Stomach (tissue), 4 donors: ENCODE measurements at regions not wholly inside any gene's neighbourhood (a gene's known extent, or its start where the extent isn't known, plus 50 kb on each side); places are given as distances from the start of the nearest gene placed in this dataset.

Source experiments
- EP300 ChIP-seq: sonication (generic); formaldehyde crosslinking; IDR thresholded peaks from one replicate; pipeline ENCODE4 v1.6.1; 2017; ENCODE audit warnings: antibody characterized with exemption
- POLR2A ChIP-seq, 4 donors: fragments of 450-650 bp; IDR thresholded peaks; one replicate each; pipeline ENCODE4 v1.6.1; 2016; ENCODE audit warnings: antibody characterized with exemption in 4 of 4, control low read depth in 2 of 4, mild to moderate bottlenecking in 1 of 4, moderate library complexity in 1 of 4
- POLR2AphosphoS5 ChIP-seq, 3 donors: sonication (generic); formaldehyde crosslinking; IDR thresholded peaks; one replicate each; pipeline ENCODE4 v1.6.1; 2016; ENCODE audit warnings: antibody characterized with exemption in 3 of 3
- TF ChIP-seq, protein P1 (sequence below), 7 experiments: fragments of 450-650 bp in 4 of 7; fragments of 200-600 bp in 3 of 7; sonication (generic) in 3 of 7; IDR thresholded peaks; one replicate each; pipeline ENCODE4 v1.5.1; 2016 to 2019; ENCODE audit warnings: antibody characterized with exemption in 7 of 7, control low read depth in 2 of 7, mild to moderate bottlenecking in 1 of 7

GRCh38 chr5:88401228-88401627 is 132.6 kb upstream of the TMEM161B start:
- TF ChIP-seq, protein P1, sequence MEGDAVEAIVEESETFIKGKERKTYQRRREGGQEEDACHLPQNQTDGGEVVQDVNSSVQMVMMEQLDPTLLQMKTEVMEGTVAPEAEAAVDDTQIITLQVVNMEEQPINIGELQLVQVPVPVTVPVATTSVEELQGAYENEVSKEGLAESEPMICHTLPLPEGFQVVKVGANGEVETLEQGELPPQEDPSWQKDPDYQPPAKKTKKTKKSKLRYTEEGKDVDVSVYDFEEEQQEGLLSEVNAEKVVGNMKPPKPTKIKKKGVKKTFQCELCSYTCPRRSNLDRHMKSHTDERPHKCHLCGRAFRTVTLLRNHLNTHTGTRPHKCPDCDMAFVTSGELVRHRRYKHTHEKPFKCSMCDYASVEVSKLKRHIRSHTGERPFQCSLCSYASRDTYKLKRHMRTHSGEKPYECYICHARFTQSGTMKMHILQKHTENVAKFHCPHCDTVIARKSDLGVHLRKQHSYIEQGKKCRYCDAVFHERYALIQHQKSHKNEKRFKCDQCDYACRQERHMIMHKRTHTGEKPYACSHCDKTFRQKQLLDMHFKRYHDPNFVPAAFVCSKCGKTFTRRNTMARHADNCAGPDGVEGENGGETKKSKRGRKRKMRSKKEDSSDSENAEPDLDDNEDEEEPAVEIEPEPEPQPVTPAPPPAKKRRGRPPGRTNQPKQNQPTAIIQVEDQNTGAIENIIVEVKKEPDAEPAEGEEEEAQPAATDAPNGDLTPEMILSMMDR (IDR thresholded peaks at IDR 0.05): no peak
- TF ChIP-seq POLR2AphosphoS5 (IDR thresholded peaks at IDR 0.05): no peak
- TF ChIP-seq POLR2A (IDR thresholded peaks at IDR 0.05): no peak
- no peak for TF ChIP-seq EP300
